ENCODE measurements at regions not wholly inside any gene's neighbourhood (a gene's known extent, or its start where the extent isn't known, plus 50 kb on each side); places are given as distances from the start of the nearest gene placed in this dataset.

GRCh38 chr10:121024905-121025584, 173.9 kb downstream of the WDR11 start:
- CTCF ChIA-PET: interaction anchor here (0.7 to 1.0 kb wide), 2 partner anchors 11 to 73 kb away, joined by 3 read pairs; no protein-coding TSS in a partner anchor

GRCh38 chr10:121025731-121026130, 174.6 kb downstream of the WDR11 start:
- POLR2A ChIA-PET: no interaction called here
- no peaks in the 10 kb centered on the region for H3K36me3 ChIP-seq (replicated peaks in 1 of 2; ENCODE audit: control insufficient read depth in 1 of 2, insufficient read depth in 2 of 2, low read length in 1 of 2)
- no peak overlapping the region for H3K9ac ChIP-seq
- H3K9me2 ChIP-seq: no peaks in the 10 kb centered on the region
- WGBS (ENCODE audit: low lambda C conversion rate): 33% methylated on average over 3 of the region's 3 CpGs
- H2AFZ ChIP-seq (ENCODE audit: low read depth): no peak overlapping the region
- no peak for DNase-seq
- H3K9me3 ChIP-seq: peaks cover 5% of the 10 kb centered on the region
- no peaks in the 10 kb centered on the region for H3K79me2 ChIP-seq (ENCODE audit: insufficient read depth)
- no peak overlapping the region for H3K4me3 ChIP-seq (ENCODE audit: low read depth in 2 of 2, low read length in 1 of 2)
- no peak overlapping the region for H3K4me2 ChIP-seq
- CTCF ChIA-PET: interaction anchor here (0.7 kb wide), 1 partner anchor 74 kb away, joined by 3 read pairs; no protein-coding TSS in a partner anchor
- H3K4me1 ChIP-seq (ENCODE audit: control insufficient read depth in 1 of 2, insufficient read depth in 2 of 2, low read depth in 1 of 2, low read length in 1 of 2): no peaks in the 10 kb centered on the region
- H3K27me3 ChIP-seq (ENCODE audit: insufficient read depth): no peaks in the 10 kb centered on the region
- no peaks in the 10 kb centered on the region for H4K20me1 ChIP-seq (ENCODE audit: insufficient read depth)
- no peak overlapping the region for H3K27ac ChIP-seq (ENCODE audit: low read depth in 2 of 2, low read length in 1 of 2)
- TF ChIP-seq MXI1 (IDR thresholded peaks at IDR 0.05; ENCODE audit: low read depth, low read length) (no peak), SIN3A (IDR thresholded peaks at IDR 0.05; ENCODE audit: borderline replicate concordance, low read depth, low read length) (no peak), RAD21 (IDR thresholded peaks at IDR 0.05; ENCODE audit: low read length) (no peak), TCF12 (IDR thresholded peaks at IDR 0.05) (no peak), JUND (IDR thresholded peaks at IDR 0.05) (no peak), RFX5 (IDR thresholded peaks at IDR 0.05; ENCODE audit: low read length) (no peak), NRF1 (IDR thresholded peaks at IDR 0.05; ENCODE audit: low read depth, low read length) (no peak), RXRA (IDR thresholded peaks at IDR 0.05; ENCODE audit: borderline replicate concordance, low read depth) (no peak), CTCF (IDR thresholded peaks at IDR 0.05) (no peak)
- no peaks in the 10 kb centered on the region for H3F3A ChIP-seq (replicated peaks; ENCODE audit: insufficient read depth)

More at GRCh38 chr10:121024905-121025584, 173.9 kb downstream of the WDR11 start:
- Histone ChIP-seq H3F3A (replicated peaks; ENCODE audit: insufficient read depth) (no peaks in the 10 kb centered on the region), H2AFZ (ENCODE audit: low read depth) (no peak overlapping the region), H3K27ac (ENCODE audit: low read depth in 2 of 2, low read length in 1 of 2) (no peak overlapping the region), H3K27me3 (ENCODE audit: insufficient read depth) (no peaks in the 10 kb centered on the region), H3K9ac (no peak overlapping the region), H3K4me2 (no peak overlapping the region), H3K9me2 (no peaks in the 10 kb centered on the region), H3K4me3 (ENCODE audit: low read depth in 2 of 2, low read length in 1 of 2) (no peak overlapping the region), H3K36me3 (replicated peaks in 1 of 2; ENCODE audit: control insufficient read depth in 1 of 2, insufficient read depth in 2 of 2, low read length in 1 of 2) (no peaks in the 10 kb centered on the region), H4K20me1 (ENCODE audit: insufficient read depth) (no peaks in the 10 kb centered on the region), H3K79me2 (ENCODE audit: insufficient read depth) (no peaks in the 10 kb centered on the region), H3K9me3 (peaks cover 5% of the 10 kb centered on the region), H3K4me1 (ENCODE audit: control insufficient read depth in 1 of 2, insufficient read depth in 2 of 2, low read depth in 1 of 2, low read length in 1 of 2) (no peaks in the 10 kb centered on the region)
- POLR2A ChIA-PET: no interaction called here
- no peak for DNase-seq
- no peak for TF ChIP-seq YY1 (IDR thresholded peaks at IDR 0.05; ENCODE audit: low read depth)
- no peak for TF ChIP-seq MXI1 (IDR thresholded peaks at IDR 0.05; ENCODE audit: low read depth, low read length)
- no peak for TF ChIP-seq FOXJ3 (CRISPR knock-in tag; IDR thresholded peaks at IDR 0.05)
- no peak for TF ChIP-seq SIN3A (IDR thresholded peaks at IDR 0.05; ENCODE audit: borderline replicate concordance, low read depth, low read length)
- TF ChIP-seq NRF1 (IDR thresholded peaks at IDR 0.05; ENCODE audit: low read depth, low read length): no peak
- no peak for TF ChIP-seq NFIC (IDR thresholded peaks at IDR 0.05; ENCODE audit: borderline replicate concordance)
- no peak for TF ChIP-seq REST (IDR thresholded peaks at IDR 0.05; ENCODE audit: low read depth, low read length)
- WGBS (ENCODE audit: low lambda C conversion rate): 30% methylated on average over 7 of the region's 8 CpGs

Measured in SK-N-SH (cell line).